ENCODE measurements at regions not wholly inside any gene's neighbourhood (a gene's known extent, or its start where the extent isn't known, plus 50 kb on each side); places are given as distances from the start of the nearest gene placed in this dataset.

GRCh38 chr5:52481201-52481600 lies 306.5 kb upstream of the ITGA1 start:
- H3K4me3 ChIP-seq: no peak overlapping the region
- WGBS, 2 donors (ENCODE audit: low coverage in 1 of 2): 83 to 100% methylated on average over 1 of the region's 1 CpG
- H3K27me3 ChIP-seq: no peaks in the 10 kb centered on the region
- H3K36me3 ChIP-seq: no peaks in the 10 kb centered on the region
- H3K27ac ChIP-seq: no peak overlapping the region
- TF ChIP-seq, protein P1, sequence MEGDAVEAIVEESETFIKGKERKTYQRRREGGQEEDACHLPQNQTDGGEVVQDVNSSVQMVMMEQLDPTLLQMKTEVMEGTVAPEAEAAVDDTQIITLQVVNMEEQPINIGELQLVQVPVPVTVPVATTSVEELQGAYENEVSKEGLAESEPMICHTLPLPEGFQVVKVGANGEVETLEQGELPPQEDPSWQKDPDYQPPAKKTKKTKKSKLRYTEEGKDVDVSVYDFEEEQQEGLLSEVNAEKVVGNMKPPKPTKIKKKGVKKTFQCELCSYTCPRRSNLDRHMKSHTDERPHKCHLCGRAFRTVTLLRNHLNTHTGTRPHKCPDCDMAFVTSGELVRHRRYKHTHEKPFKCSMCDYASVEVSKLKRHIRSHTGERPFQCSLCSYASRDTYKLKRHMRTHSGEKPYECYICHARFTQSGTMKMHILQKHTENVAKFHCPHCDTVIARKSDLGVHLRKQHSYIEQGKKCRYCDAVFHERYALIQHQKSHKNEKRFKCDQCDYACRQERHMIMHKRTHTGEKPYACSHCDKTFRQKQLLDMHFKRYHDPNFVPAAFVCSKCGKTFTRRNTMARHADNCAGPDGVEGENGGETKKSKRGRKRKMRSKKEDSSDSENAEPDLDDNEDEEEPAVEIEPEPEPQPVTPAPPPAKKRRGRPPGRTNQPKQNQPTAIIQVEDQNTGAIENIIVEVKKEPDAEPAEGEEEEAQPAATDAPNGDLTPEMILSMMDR (IDR thresholded peaks at IDR 0.05): no peak
- no peak for TF ChIP-seq POLR2A (IDR thresholded peaks at IDR 0.05)
- no peak for TF ChIP-seq EP300 (IDR thresholded peaks at IDR 0.05)
- TF ChIP-seq POLR2AphosphoS5 (IDR thresholded peaks at IDR 0.05): no peak
- no peaks in the 10 kb centered on the region for H3K4me1 ChIP-seq
- no peak for ATAC-seq
- H3K9me3 ChIP-seq: peaks cover 0 to 6% (median 0%) of the 10 kb centered on the region in 3 donors

DNA sequence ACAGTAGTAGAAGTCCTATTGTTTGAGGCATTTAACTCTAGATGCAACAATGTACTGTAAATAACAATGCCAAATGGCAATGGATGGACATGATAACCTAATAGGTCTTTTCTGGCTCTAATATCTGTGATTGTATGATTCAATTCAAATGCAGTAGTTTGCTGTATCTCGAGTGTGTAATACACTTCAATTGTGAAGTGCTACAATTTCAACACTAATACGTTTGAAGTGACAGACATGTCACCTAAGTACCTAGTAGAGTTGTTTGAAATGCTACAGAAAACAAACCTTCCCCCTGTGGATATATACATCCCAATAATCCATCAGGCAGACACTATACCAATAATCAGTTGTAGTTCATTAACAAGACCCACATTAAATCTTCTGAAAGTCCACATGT lies 305.9 kb upstream of the ITGA1 start:
- Histone ChIP-seq H3K4me3 (no peak overlapping the region), H3K4me1 (no peaks in the 10 kb centered on the region), H3K36me3 (no peaks in the 10 kb centered on the region), H3K27me3 (no peaks in the 10 kb centered on the region), H3K27ac (no peak overlapping the region), H3K9me3 (peaks cover 0 to 6% (median 0%) of the 10 kb centered on the region in 3 donors)
- TF ChIP-seq EP300 (IDR thresholded peaks at IDR 0.05) (no peak), POLR2AphosphoS5 (IDR thresholded peaks at IDR 0.05) (no peak), POLR2A (IDR thresholded peaks at IDR 0.05) (no peak)
- TF ChIP-seq, protein P1 (IDR thresholded peaks at IDR 0.05): no peak
- WGBS, 2 donors (ENCODE audit: low coverage in 1 of 2): 74 to 94% methylated on average over 2 of the region's 2 CpGs
- ATAC-seq: no peak

DNA sequence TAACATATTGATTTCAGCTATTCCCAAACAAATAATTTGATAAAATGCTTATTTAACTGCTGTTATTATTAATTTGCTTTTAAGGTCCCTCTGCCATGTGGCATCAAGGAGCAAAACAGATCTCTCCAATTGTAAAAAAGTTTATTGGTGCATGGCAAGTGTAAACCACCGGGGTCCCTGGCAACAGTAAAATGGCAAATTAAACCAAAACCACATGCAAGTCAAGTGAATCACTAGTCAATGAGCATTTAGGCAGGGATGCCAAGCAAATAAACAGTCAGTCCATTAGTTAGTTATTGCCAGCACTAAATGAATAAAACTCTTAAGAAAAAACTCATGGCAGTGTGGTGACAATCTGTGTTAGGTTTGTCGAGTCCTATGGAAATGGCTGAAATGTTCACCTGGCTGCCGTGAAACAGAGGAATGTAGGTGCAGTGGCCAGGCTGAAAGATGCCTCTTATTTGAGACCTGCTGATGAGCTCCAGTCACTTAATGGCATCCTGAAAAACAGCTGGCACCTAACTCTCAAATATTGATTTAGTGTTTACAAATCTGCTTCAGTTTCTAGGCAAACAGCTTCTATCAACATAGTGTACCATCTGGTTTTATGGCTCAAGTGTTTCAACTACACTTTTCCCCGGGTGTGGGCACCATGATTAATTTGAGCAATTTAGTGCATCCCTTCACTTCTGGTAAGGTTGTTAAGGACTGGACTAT lies 296.5 kb upstream of the ITGA1 start:
- no peaks in the 10 kb centered on the region for H3K9me3 ChIP-seq
- 67 to 88% methylated on average over 2 to 4 of the region's 4 CpGs for whole genome bisulfite sequencing, 2 donors (ENCODE audit: low coverage in 1 of 2)
- no peaks in the 10 kb centered on the region for H3K36me3 ChIP-seq
- no peak for ATAC-seq
- no peaks in the 10 kb centered on the region for H3K4me1 ChIP-seq
- no peak overlapping the region for H3K27ac ChIP-seq
- TF ChIP-seq, protein P1 (IDR thresholded peaks at IDR 0.05): no peak
- TF ChIP-seq POLR2AphosphoS5 (IDR thresholded peaks at IDR 0.05) (no peak), POLR2A (IDR thresholded peaks at IDR 0.05) (no peak), EP300 (IDR thresholded peaks at IDR 0.05) (no peak)
- no peak overlapping the region for H3K4me3 ChIP-seq
- H3K27me3 ChIP-seq: no peaks in the 10 kb centered on the region

- TF ChIP-seq EP300 (IDR thresholded peaks at IDR 0.05) (no peak), POLR2A (IDR thresholded peaks at IDR 0.05) (no peak), POLR2AphosphoS5 (IDR thresholded peaks at IDR 0.05) (no peak)
- TF ChIP-seq, protein P1 (IDR thresholded peaks at IDR 0.05): no peak
- Histone ChIP-seq H3K27me3 (no peaks in the 10 kb centered on the region), H3K36me3 (no peaks in the 10 kb centered on the region), H3K9me3 (no peaks in the 10 kb centered on the region), H3K27ac (no peak overlapping the region), H3K4me3 (no peak overlapping the region), H3K4me1 (no peaks in the 10 kb centered on the region)
- no peak for ATAC-seq
Measured at GRCh38 chr5:52491818-52492217, 295.9 kb upstream of the ITGA1 start.

DNA sequence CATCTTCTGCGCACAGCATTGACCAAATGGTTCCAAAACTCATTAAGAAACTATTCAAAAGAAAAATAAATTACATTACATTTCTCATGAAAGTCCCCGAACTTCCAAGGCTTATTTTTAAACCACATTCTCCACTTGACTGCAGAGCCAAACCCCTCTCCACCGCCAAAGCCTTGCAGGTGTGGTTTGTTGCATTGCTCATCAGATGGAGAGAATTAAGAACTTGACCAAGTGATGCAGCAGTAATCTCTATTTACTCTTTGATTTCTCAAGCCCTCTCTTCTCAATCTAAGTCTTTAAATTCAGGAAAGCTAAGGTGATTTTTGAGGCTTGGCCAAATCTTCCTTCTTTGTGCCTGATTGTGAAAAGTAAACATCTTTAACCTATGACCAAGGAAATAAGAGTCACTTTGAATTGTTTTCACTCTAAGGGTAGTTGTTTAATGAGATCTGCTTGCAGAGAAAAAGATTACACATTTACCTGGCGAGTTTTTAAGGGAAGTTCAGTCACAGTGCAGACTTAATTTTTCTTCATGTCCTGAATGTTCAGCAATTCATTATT lies 290.5 kb upstream of the ITGA1 start:
- WGBS, 2 donors (ENCODE audit: low coverage in 1 of 2): 51% methylated on average over 4 of the region's 4 CpGs
- H3K27ac ChIP-seq: no peak overlapping the region
- no peak for ATAC-seq

More for the DNA sequence above, 290.5 kb upstream of the ITGA1 start:
- no peaks in the 10 kb centered on the region for H3K36me3 ChIP-seq
- no peak for TF ChIP-seq EP300 (IDR thresholded peaks at IDR 0.05)
- no peak for TF ChIP-seq POLR2A (IDR thresholded peaks at IDR 0.05)
- no peak for TF ChIP-seq POLR2AphosphoS5 (IDR thresholded peaks at IDR 0.05)
- no peaks in the 10 kb centered on the region for H3K9me3 ChIP-seq
- no peaks in the 10 kb centered on the region for H3K27me3 ChIP-seq
- H3K4me3 ChIP-seq: no peak overlapping the region
- H3K4me1 ChIP-seq: no peaks in the 10 kb centered on the region
